ENCODE measurements at regions not wholly inside any gene's neighbourhood (a gene's known extent, or its start where the extent isn't known, plus 50 kb on each side); places are given as distances from the start of the nearest gene placed in this dataset.

DNA sequence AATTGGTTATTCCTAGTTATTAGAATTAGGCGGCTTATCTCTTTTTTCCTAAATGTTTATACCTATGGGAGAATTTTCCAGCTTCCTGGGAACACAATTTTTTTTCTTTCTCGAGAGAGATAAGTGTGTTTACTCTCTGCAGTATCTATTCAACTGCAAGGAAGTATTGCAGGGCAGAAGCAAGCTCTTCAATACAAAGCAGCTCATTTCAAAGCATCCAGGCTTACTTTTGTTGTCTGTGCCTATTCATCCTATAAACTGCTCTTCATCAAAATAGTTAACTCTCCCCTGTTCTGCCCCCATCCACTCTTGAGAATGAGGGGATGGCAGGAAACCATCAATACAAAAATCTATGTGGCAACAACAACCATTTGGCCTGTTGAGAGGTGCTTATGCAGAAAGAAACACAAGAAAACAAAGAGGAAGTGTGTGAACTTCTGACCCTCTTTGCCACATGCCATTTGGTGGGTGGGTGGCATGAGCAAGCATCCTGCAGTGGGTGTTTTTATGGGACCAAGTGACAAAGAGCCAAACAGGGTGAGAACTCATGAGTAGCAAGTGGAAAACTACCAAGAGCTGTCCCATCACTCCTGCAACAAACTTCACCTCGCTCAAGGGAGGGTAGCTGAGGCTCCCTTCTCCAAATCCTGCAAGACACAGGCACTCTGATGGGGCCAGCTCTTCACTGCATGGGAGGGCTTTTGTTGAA, 50.6 kb upstream of the MRPS6 start:
- Histone ChIP-seq H3K9ac (ENCODE audit: low read depth in 1 of 2, low read length in 2 of 2) (no peak overlapping the region), H3K36me3 (ENCODE audit: control insufficient read depth in 1 of 2, insufficient read depth in 2 of 2, low read length in 2 of 2) (no peaks in the 10 kb centered on the region), H3K27me3 (ENCODE audit: control insufficient read depth in 1 of 2, insufficient read depth in 2 of 2, low read length in 2 of 2) (no peaks in the 10 kb centered on the region), H3K4me3 (ENCODE audit: low read depth in 1 of 2, low read length in 2 of 2) (no peak overlapping the region), H3K27ac (ENCODE audit: low read depth, low read length) (no peak overlapping the region), H3K4me1 (ENCODE audit: control insufficient read depth in 1 of 2, insufficient read depth in 2 of 2, low read length in 2 of 2) (peaks cover 14 to 23% of the 10 kb centered on the region in 2 donors), H3K9me3 (ENCODE audit: control insufficient read depth in 1 of 2, low read length in 2 of 2) (peaks cover 0 to 5% of the 10 kb centered on the region in 2 donors)

DNA sequence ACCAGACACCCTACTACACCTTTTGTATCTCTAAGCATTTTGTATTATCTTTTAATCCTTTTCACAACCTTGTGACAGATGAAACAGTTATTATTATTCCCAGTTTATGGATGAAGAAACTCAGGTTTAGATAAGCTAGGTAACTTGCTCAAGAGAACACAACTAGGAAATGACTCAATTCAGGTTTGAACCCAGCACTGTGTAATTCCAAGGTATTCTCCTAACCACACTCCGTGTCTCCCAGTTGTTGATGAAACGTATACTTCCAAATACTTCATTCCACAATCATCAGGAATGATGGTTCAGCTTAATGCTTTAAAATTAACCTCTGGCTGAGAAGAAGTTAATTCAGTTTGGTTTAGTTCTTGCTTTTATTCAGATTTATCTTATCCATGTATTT, 51.7 kb upstream of the MRPS6 start:
- Histone ChIP-seq H3K4me1 (ENCODE audit: control insufficient read depth in 1 of 2, insufficient read depth in 2 of 2, low read length in 2 of 2) (peaks cover 14 to 22% of the 10 kb centered on the region in 2 donors), H3K4me3 (ENCODE audit: low read depth in 1 of 2, low read length in 2 of 2) (no peak overlapping the region), H3K36me3 (ENCODE audit: control insufficient read depth in 1 of 2, insufficient read depth in 2 of 2, low read length in 2 of 2) (no peaks in the 10 kb centered on the region), H3K27me3 (ENCODE audit: control insufficient read depth in 1 of 2, insufficient read depth in 2 of 2, low read length in 2 of 2) (no peaks in the 10 kb centered on the region), H3K9ac (ENCODE audit: low read depth in 1 of 2, low read length in 2 of 2) (no peak overlapping the region), H3K9me3 (ENCODE audit: control insufficient read depth in 1 of 2, low read length in 2 of 2) (peaks cover 0 to 5% of the 10 kb centered on the region in 2 donors), H3K27ac (ENCODE audit: low read depth, low read length) (no peak overlapping the region)

DNA sequence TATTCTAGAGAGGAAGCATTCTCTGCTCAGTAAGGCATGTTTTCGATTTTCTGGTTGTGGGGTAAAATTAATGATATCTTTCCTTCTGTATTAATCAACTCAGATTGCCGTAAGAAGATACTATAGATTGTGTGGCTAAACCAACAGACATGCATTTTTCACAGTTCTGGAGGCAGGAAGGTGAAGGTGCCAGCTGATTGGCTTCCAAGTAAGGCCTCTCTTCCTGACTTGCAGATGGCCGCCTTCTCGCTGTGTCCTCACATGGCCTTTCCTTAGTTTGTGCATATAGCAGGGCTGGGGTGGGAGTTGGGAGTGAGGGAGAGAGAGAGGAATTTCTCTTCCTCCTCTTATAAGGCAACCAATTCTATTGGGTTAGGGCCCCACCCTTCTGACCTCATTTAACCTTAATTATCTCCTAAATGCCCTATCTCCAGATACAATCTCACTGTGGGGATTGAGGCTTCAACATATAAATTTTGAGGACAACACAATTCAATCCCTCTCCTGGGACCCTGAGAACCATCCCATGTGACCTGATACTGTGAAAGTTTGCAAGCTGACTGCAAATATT, 52.3 kb upstream of the MRPS6 start:
- no peaks in the 10 kb centered on the region for H3K27me3 ChIP-seq (ENCODE audit: control insufficient read depth in 1 of 2, insufficient read depth in 2 of 2, low read length in 2 of 2)
- no peak overlapping the region for H3K27ac ChIP-seq (ENCODE audit: low read depth, low read length)
- H3K36me3 ChIP-seq (ENCODE audit: control insufficient read depth in 1 of 2, insufficient read depth in 2 of 2, low read length in 2 of 2) = no peaks in the 10 kb centered on the region
- H3K4me3 ChIP-seq (ENCODE audit: low read depth in 1 of 2, low read length in 2 of 2) = no peak overlapping the region
- H3K4me1 ChIP-seq (ENCODE audit: control insufficient read depth in 1 of 2, insufficient read depth in 2 of 2, low read length in 2 of 2) = peaks cover 14 to 22% of the 10 kb centered on the region in 2 donors
- peaks cover 0 to 5% of the 10 kb centered on the region in 2 donors for H3K9me3 ChIP-seq (ENCODE audit: control insufficient read depth in 1 of 2, low read length in 2 of 2)
- H3K9ac ChIP-seq (ENCODE audit: low read depth in 1 of 2, low read length in 2 of 2) = no peak overlapping the region

DNA sequence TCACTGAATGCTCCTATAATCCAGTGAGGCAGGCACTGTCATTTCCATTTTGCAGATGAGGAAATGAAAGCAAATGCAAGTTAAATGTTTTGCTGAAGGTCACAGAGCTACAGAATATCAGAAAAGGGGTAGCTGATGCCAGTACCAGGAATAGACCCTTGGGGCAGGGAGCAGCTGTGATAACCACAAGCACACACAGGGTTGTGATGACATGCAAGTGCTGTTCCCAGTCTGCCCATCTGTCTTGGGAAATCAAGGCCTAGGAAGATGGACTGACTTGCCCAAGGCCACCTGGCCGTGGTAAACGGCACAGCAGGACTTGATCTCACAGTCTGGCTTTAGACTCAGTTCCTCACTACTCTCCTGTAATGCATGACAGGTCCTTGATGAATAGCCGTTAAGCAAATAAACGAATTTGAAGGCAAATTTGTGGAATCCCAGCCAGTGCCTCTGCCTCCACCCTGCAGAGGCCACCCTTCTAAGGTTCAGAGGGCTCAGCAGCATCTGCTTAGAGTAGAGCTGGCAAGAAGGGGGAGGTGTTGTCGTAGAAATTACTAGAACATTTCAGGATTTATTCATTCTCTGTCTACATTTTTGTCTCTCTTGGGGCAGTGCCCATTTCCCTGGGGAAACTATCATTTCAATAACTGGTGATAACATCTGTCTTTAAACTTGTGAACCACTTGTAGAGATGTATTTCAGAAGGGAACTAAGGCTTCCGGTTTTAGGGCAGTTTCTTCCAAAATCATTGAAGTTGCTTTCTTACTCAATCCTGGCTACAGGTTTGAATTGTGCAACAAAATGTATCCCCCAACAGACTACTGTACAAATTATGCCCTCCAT, 53.2 kb upstream of the MRPS6 start:
- Histone ChIP-seq H3K27ac (ENCODE audit: low read depth, low read length) (no peak overlapping the region), H3K9me3 (ENCODE audit: control insufficient read depth in 1 of 2, low read length in 2 of 2) (peaks cover 0 to 5% of the 10 kb centered on the region in 2 donors)

DNA sequence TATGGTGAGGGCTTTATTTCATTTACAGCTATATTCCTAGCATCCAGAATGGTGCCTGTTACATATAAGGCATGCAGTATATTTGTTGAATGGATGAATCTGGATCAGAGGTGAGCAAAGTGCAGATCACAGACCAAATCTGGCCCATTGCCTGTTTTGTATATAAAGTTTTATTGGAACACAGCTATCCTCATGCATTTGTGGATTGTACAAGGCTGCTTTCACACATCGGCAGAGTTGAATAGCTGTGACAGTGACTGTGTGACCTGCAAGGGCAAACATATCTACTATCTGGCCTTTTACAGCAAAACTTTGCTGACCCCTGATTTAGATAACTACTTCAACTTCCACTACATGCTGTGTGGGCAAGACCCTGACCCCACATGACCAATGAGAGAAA, 54.0 kb upstream of the MRPS6 start:
- Histone ChIP-seq H3K27me3 (ENCODE audit: control insufficient read depth in 1 of 2, insufficient read depth in 2 of 2, low read length in 2 of 2) (no peaks in the 10 kb centered on the region), H3K9ac (ENCODE audit: low read depth in 1 of 2, low read length in 2 of 2) (no peak overlapping the region), H3K27ac (ENCODE audit: low read depth, low read length) (no peak overlapping the region), H3K9me3 (ENCODE audit: control insufficient read depth in 1 of 2, low read length in 2 of 2) (peaks cover 0 to 5% of the 10 kb centered on the region in 2 donors), H3K36me3 (ENCODE audit: control insufficient read depth in 1 of 2, insufficient read depth in 2 of 2, low read length in 2 of 2) (no peaks in the 10 kb centered on the region), H3K4me1 (ENCODE audit: control insufficient read depth in 1 of 2, insufficient read depth in 2 of 2, low read length in 2 of 2) (peaks cover 14 to 22% of the 10 kb centered on the region in 2 donors), H3K4me3 (ENCODE audit: low read depth in 1 of 2, low read length in 2 of 2) (no peak overlapping the region)

More for the DNA sequence above, 53.2 kb upstream of the MRPS6 start:
- Histone ChIP-seq H3K36me3 (ENCODE audit: control insufficient read depth in 1 of 2, insufficient read depth in 2 of 2, low read length in 2 of 2) (no peaks in the 10 kb centered on the region), H3K27me3 (ENCODE audit: control insufficient read depth in 1 of 2, insufficient read depth in 2 of 2, low read length in 2 of 2) (no peaks in the 10 kb centered on the region), H3K4me1 (ENCODE audit: control insufficient read depth in 1 of 2, insufficient read depth in 2 of 2, low read length in 2 of 2) (peaks cover 14 to 22% of the 10 kb centered on the region in 2 donors), H3K9ac (ENCODE audit: low read depth in 1 of 2, low read length in 2 of 2) (no peak overlapping the region), H3K4me3 (ENCODE audit: low read depth in 1 of 2, low read length in 2 of 2) (no peak overlapping the region)

DNA sequence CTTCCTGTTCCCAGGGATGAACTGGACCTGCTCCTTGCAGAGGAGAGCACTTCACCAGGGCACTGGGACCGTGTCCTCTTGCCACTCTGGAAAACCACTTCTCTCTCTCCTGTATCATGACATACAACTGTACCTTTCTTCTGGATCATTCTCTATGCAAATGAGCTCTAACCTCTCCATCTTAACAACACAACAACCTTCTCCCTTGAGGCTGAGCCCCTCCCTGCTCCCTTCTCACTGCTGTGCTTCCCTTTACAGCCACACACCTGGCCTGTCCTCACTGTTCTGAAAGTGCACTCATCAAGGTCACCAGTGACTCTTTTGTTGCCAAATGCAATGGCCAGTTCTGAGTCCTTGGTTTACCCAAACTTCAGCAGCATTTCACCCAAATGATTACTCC, 54.5 kb upstream of the MRPS6 start:
- Histone ChIP-seq H3K9ac (ENCODE audit: low read depth in 1 of 2, low read length in 2 of 2) (no peak overlapping the region), H3K4me3 (ENCODE audit: low read depth in 1 of 2, low read length in 2 of 2) (no peak overlapping the region), H3K4me1 (ENCODE audit: control insufficient read depth in 1 of 2, insufficient read depth in 2 of 2, low read length in 2 of 2) (peaks cover 14 to 22% of the 10 kb centered on the region in 2 donors), H3K9me3 (ENCODE audit: control insufficient read depth in 1 of 2, low read length in 2 of 2) (peaks cover 0 to 5% of the 10 kb centered on the region in 2 donors), H3K27me3 (ENCODE audit: control insufficient read depth in 1 of 2, insufficient read depth in 2 of 2, low read length in 2 of 2) (no peaks in the 10 kb centered on the region), H3K27ac (ENCODE audit: low read depth, low read length) (no peak overlapping the region), H3K36me3 (ENCODE audit: control insufficient read depth in 1 of 2, insufficient read depth in 2 of 2, low read length in 2 of 2) (no peaks in the 10 kb centered on the region)

DNA sequence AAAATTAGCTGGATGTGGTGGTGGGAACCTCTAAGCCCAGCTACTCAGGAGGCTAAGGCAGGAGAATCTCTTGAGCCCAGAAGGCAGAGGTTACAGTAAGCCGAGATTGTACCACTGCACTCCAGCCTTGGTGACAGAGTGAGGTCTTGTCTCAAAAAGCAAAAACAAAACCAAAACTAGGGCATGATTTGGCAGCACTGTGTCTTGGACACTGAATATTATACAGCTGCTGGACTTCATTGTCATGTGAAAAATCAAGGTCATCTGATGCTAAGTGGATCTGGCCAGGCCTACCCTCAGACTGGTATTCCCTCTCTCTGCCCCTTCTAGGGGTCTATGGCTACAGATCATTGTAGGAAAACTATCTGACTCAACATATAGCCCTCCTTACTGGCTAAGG, 55.2 kb upstream of the MRPS6 start:
- H3K9me3 ChIP-seq (ENCODE audit: control insufficient read depth in 1 of 2, low read length in 2 of 2) = peaks cover 0 to 5% of the 10 kb centered on the region in 2 donors
- H3K36me3 ChIP-seq (ENCODE audit: control insufficient read depth in 1 of 2, insufficient read depth in 2 of 2, low read length in 2 of 2) = no peaks in the 10 kb centered on the region
- no peak overlapping the region for H3K9ac ChIP-seq (ENCODE audit: low read depth in 1 of 2, low read length in 2 of 2)
- peaks cover 14 to 22% of the 10 kb centered on the region in 2 donors for H3K4me1 ChIP-seq (ENCODE audit: control insufficient read depth in 1 of 2, insufficient read depth in 2 of 2, low read length in 2 of 2)
- no peak overlapping the region for H3K4me3 ChIP-seq (ENCODE audit: low read depth in 1 of 2, low read length in 2 of 2)
- H3K27ac ChIP-seq (ENCODE audit: low read depth, low read length) = no peak overlapping the region
- no peaks in the 10 kb centered on the region for H3K27me3 ChIP-seq (ENCODE audit: control insufficient read depth in 1 of 2, insufficient read depth in 2 of 2, low read length in 2 of 2)

DNA sequence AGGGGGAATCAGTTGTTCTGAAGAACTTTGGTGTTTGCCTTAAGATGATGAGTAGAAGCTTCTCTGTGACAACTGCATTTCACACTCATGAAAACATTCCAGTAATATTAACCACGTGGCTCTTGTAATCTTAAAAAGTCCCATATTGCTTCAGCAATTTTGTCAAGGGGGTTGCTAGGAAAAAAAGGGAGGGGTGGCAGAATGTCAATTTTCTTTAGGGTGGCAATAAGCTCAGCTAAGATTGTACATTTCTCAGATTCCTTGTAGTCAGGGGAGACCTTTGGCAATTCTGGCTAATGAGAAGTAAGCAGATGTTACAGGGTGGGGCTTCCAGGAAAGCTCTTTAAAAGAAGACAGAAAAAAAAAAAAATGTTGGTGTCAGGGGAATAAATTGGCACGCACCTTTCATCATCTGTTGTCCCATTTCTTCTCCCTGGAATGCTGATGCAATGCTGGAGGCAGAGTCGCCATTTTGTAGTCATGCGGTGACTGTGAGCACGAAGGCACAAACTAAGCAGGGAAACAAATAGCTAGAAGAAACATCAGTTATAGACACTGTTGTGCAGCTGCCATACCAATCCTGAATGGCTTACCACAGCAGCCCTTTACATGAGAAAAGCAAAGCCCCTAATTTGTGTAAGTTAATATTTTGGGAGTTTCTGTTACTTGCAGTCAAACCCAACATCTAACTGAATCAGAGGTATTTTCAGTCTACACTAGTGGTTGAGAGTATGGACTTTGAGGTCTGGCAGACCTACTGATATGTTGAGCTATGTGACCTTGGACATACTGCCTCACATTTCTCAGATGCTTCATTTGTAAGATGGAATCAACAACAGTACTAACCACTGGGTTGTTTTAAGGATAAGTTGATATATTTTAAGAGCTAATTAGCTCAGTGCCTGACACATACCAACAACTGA, 56.1 kb upstream of the MRPS6 start:
- H3K4me3 ChIP-seq (ENCODE audit: low read depth in 1 of 2, low read length in 2 of 2) = no peak overlapping the region
- H3K4me1 ChIP-seq (ENCODE audit: control insufficient read depth in 1 of 2, insufficient read depth in 2 of 2, low read length in 2 of 2) = peaks cover 5 to 15% of the 10 kb centered on the region in 2 donors
- no peak overlapping the region for H3K27ac ChIP-seq (ENCODE audit: low read depth, low read length)
- H3K9ac ChIP-seq (ENCODE audit: low read depth in 1 of 2, low read length in 2 of 2) = no peak overlapping the region
- no peaks in the 10 kb centered on the region for H3K27me3 ChIP-seq (ENCODE audit: control insufficient read depth in 1 of 2, insufficient read depth in 2 of 2, low read length in 2 of 2)
- H3K9me3 ChIP-seq (ENCODE audit: control insufficient read depth in 1 of 2, low read length in 2 of 2) = peaks cover 0 to 5% of the 10 kb centered on the region in 2 donors
- H3K36me3 ChIP-seq (ENCODE audit: control insufficient read depth in 1 of 2, insufficient read depth in 2 of 2, low read length in 2 of 2) = no peaks in the 10 kb centered on the region

DNA sequence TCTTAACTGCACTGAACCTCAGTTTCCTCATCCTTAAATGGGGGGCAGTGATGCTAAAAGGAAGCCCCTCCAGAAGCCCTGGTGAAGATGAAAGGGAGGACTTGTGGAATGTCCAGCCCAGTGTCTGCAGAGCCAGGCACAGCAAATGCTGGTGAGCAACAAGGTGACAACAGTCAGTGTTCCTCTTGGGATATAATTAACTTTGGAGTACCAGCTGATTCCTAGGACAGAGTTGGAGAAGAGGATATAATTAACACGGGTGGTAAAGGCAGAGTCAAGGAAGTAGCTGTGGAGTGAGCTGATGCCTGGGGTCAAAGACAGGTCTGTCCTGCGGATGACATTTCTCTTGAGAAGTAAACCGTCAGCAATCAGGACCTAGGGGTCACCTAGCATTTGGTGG, 60.7 kb upstream of the MRPS6 start:
- Histone ChIP-seq H3K27me3 (ENCODE audit: control insufficient read depth in 1 of 2, insufficient read depth in 2 of 2, low read length in 2 of 2) (no peaks in the 10 kb centered on the region), H3K9me3 (ENCODE audit: control insufficient read depth in 1 of 2, low read length in 2 of 2) (no peaks in the 10 kb centered on the region), H3K4me3 (ENCODE audit: low read depth in 1 of 2, low read length in 2 of 2) (no peak overlapping the region), H3K4me1 (ENCODE audit: control insufficient read depth in 1 of 2, insufficient read depth in 2 of 2, low read length in 2 of 2) (no peaks in the 10 kb centered on the region), H3K9ac (ENCODE audit: low read depth in 1 of 2, low read length in 2 of 2) (no peak overlapping the region), H3K36me3 (ENCODE audit: control insufficient read depth in 1 of 2, insufficient read depth in 2 of 2, low read length in 2 of 2) (no peaks in the 10 kb centered on the region), H3K27ac (ENCODE audit: low read depth, low read length) (no peak overlapping the region)
